ENCODE measurements at regions not wholly inside any gene's neighbourhood (a gene's known extent, or its start where the extent isn't known, plus 50 kb on each side); places are given as distances from the start of the nearest gene placed in this dataset.

- TF ChIP-seq POLR2AphosphoS5 (IDR thresholded peaks at IDR 0.05), result no peak
- no peak for TF ChIP-seq CTCF (IDR thresholded peaks at IDR 0.05)
These were observed 1132.2 kb downstream of the FAT4 start for GRCh38 chr4:126446917-126447316.
